ENCODE measurements at regions not wholly inside any gene's neighbourhood (a gene's known extent, or its start where the extent isn't known, plus 50 kb on each side); places are given as distances from the start of the nearest gene placed in this dataset.

- no peak for TF ChIP-seq CTCF (IDR thresholded peaks at IDR 0.05; ENCODE audit: insufficient read depth, low read length, poor library complexity, severe bottlenecking)
- TF ChIP-seq EZH2phosphoT487 (conservative IDR thresholded peaks at IDR 0.05; ENCODE audit: low read length), result no peak
Observed at GRCh38 chr17:79387783-79388182, 223.1 kb downstream of the RBFOX3 start.

Measured in SU-DHL-6 (cell line).